GM12875 (cell line): ENCODE measurements at regions not wholly inside any gene's neighbourhood (a gene's known extent, or its start where the extent isn't known, plus 50 kb on each side); places are given as distances from the start of the nearest gene placed in this dataset.

ENCODE experiments used
- H3K4me3 ChIP-seq: one replicate; pipeline ENCODE4 v1.5.1; 2011; ENCODE audit warnings: low read depth, low read length, control low read depth
- TF ChIP-seq, protein P1 (sequence below): IDR thresholded peaks from 2 replicates; pipeline ENCODE4 v1.5.1; 2011; ENCODE audit warnings: low read depth, mild to moderate bottlenecking, control low read depth, inconsistent platforms, low read length, moderate library complexity, borderline replicate concordance; ENCODE audit not compliant: insufficient read depth

DNA sequence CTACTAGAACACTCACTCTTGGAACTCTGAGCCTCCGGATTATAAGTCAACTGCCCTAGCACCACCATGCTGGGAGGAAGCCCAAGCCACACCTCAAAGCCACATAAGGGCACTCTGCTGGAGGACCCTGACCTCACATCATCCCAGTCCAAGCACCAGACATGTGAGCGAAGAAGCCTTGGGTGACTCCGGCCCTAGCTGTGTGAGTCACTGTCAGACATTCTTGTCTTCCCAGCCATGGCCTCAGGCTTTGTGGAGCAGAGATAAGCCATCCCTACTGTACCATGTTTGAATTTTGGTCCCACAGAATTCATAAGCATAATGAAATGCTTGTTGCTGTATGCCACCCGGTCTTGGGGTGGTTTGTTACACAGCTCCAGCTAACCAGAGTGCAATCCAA is 247.7 kb downstream of the SOD2 start:
- H3K4me3 ChIP-seq: no peak overlapping the region
- TF ChIP-seq, protein P1, sequence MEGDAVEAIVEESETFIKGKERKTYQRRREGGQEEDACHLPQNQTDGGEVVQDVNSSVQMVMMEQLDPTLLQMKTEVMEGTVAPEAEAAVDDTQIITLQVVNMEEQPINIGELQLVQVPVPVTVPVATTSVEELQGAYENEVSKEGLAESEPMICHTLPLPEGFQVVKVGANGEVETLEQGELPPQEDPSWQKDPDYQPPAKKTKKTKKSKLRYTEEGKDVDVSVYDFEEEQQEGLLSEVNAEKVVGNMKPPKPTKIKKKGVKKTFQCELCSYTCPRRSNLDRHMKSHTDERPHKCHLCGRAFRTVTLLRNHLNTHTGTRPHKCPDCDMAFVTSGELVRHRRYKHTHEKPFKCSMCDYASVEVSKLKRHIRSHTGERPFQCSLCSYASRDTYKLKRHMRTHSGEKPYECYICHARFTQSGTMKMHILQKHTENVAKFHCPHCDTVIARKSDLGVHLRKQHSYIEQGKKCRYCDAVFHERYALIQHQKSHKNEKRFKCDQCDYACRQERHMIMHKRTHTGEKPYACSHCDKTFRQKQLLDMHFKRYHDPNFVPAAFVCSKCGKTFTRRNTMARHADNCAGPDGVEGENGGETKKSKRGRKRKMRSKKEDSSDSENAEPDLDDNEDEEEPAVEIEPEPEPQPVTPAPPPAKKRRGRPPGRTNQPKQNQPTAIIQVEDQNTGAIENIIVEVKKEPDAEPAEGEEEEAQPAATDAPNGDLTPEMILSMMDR: no peak

DNA sequence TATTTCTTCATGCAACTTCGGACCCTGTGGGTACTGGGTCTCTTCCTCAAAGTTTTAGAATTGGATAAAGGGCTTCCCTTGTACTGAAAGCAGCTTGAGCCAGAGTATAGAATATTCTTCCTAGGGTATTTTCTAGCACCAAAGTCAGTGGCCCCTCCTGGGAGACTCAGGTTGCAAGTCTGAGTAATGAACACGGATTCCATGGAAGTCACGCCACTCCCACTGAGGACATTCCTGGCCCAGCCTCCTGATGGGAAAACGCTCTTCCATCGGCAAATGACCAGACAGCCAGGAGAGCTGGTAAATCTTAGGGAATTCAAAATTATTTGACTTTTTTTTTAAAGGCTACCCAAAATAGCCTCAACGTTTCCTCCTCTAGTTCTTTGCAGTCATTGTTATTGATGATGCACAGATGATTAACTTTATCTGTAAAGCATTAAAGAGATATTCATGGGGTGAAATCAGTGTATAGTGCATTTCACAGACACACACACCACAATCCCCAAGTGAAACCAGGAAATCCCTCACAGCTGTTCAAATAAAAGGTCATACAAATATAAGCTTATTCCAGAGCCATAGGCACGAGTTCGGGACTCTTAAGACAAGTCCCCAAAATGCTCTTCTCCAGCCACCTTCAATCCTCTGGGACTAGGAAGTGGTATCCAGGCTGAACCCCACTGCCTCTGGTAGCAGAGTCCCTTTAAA is 248.8 kb downstream of the SOD2 start:
- TF ChIP-seq, protein P1: no peak
- H3K4me3 ChIP-seq: no peak overlapping the region

DNA sequence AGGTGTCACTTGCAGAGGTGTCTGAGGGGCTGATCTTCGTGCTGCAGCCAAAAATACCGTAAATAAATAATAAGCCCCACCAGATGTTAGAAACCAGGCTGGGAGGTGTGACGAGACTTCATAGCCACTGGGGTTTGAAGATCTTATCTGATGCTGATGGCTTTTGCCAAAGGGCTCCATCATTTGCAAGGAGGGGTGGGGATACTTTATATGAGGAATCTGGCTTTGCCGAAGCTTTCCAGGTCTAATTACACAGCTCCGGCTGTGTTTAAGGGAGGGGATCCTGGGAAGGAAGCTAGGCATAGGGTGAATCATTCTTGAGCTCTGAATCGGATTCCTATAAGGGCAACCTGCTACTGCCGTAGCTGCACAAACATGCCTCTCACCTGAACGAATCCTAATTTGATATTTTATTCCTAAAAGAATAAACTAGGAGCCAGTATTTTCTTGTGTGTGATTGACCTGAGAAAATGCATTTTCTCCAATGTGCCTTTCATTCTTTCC is 249.6 kb downstream of the SOD2 start:
- no peak overlapping the region for H3K4me3 ChIP-seq
- TF ChIP-seq, protein P1: no peak

DNA sequence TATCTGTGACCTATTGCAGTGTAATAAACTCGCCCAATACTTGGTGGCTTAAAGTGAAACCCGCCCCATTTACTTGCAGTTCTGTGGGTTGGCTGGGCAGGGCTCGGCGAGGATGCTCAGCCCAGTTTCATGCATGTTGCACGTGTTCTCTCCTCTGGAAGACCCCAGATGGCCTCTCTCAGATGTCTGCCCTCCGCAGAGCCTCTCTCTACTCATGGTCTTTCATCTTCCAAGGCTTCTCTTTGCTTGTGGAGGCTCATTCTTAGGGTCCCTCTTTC is 251.4 kb downstream of the SOD2 start:
- TF ChIP-seq, protein P1: no peak
- H3K4me3 ChIP-seq: no peak overlapping the region

DNA sequence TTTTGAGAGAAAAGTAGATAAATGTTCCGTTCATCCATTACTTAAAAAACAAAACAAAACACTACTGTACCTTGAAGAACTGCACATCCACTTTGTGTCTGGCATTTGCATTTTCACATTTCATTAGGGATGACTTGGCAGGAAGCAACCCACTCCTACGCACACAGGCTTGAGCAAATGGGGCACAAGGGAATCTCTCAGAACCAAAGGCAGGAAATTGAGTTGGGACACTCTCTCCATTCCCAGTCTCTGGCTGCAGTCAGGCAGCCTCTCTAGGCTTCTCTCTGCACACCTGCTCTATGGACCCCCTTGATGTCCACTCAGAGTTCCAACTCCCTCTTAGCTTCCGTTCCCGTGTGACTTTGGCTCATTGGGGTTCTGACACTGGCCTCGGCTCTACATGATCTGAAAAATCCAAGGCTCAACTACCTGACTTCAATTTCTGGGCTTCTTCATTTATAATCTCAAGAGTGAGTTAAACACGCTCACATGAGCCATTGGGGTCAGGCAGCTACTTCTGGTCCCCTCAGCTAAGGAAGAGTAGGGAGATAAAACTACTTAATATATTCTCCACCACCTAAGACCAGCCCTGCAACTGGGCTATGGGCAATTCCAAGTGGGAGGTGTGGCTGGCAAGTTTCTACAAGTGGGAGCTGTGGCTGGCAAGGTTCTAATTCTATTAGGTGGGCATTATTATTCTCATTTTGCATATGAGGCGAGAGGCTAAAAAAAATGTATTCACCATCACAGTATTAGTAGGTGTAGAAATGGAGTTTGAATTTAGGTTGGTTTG is 251.9 kb downstream of the SOD2 start:
- no peak overlapping the region for H3K4me3 ChIP-seq
- TF ChIP-seq, protein P1: no peak

DNA sequence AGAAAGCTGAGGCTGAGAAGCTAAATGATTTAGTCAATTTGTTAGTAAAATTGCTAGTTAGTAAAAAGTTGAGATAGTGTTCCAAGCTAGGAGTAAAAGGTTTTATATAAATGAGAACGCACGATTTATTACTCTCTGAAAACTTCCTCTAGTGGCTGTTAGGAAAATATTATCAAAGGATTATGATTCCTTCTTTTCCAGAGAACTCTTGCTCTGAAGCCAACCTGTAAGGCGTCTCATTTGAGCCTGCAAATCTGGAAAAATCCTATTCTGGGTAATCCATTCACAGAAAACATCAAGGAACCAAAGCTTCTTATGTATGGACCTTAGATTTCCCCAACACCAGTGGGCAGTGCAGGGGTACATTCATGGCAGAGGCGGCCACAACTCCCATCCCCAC is 252.7 kb downstream of the SOD2 start:
- H3K4me3 ChIP-seq: no peak overlapping the region
- TF ChIP-seq, protein P1: no peak

DNA sequence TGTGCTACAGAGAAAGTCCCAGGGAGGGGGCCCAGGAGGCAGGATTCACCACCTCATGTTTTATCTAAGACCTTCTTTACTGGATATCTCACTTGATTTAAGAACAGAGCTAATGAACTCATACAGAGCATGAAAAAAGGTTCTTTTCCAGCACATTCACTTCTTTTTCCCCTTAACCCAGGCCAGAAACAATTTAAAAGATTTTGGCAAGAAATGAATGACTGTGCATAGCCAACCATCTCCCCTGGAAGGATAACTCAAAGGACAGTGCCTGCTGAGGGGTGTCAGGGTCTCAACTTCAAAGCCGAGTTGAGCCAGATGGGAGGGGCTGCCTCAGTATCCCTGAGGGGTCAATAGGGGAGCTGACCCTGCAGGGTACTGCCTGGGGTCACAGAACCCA is 253.4 kb downstream of the SOD2 start:
- TF ChIP-seq, protein P1: no peak
- H3K4me3 ChIP-seq: no peak overlapping the region
